22Rv1 (cell line): ENCODE measurements at regions not wholly inside any gene's neighbourhood (a gene's known extent, or its start where the extent isn't known, plus 50 kb on each side); places are given as distances from the start of the nearest gene placed in this dataset.

ENCODE experiments used
- CTCF ChIP-seq: fragments of 450-650 bp; IDR thresholded peaks from 2 replicates; pipeline ENCODE4 v1.5.1; 2017; ENCODE audit warnings: mild to moderate bottlenecking
- ZFX ChIP-seq: fragments of 450-650 bp; IDR thresholded peaks from 2 replicates; pipeline ENCODE4 v1.6.1; 2017; ENCODE audit warnings: antibody characterized with exemption, borderline replicate concordance

- TF ChIP-seq CTCF (no peak), ZFX (no peak)
These were observed 1015.0 kb upstream of the RAG2 start for GRCh38 chr11:37613031-37613430.
